Activated gamma-delta T cell treated with anti-CD3 and anti-CD28 coated beads, Interleukin-2, amount 50 U/mL, for 16 hours (primary cell): ENCODE measurements at regions not wholly inside any gene's neighbourhood (a gene's known extent, or its start where the extent isn't known, plus 50 kb on each side); places are given as distances from the start of the nearest gene placed in this dataset.

Experiments used
- DNase-seq: peaks from one replicate; pipeline ENCODE4 v3.0.0-alpha.2; 2020; ENCODE audit warnings: low read depth

- DNase-seq, result no peak
Observed at GRCh38 chr20:53837126-53837826, 233.1 kb downstream of the BCAS1 start.

DNA sequence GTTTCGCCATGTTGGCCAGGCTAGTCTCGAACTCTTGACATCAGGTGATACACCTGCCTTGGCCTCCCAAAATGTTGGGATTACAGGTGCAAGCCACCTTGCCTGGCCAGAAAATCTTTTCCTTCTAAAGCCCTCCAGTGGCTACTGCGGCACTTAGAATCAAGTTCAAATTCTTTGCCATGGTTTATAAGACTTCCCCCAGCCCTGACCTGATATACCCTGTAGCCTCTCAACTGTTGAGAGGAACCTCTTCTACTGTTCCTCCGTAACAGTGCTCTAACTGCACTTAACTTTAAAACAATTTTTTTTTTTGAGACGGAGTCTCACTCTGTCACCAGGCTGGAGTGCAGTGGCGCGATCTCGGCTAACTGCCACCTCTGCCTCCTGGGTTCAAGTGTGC lies 235.6 kb downstream of the BCAS1 start:
- no peak for DNase-seq

- DNase-seq, result no peak
Observed at GRCh38 chr20:53834062-53834442, 236.3 kb downstream of the BCAS1 start.

DNA sequence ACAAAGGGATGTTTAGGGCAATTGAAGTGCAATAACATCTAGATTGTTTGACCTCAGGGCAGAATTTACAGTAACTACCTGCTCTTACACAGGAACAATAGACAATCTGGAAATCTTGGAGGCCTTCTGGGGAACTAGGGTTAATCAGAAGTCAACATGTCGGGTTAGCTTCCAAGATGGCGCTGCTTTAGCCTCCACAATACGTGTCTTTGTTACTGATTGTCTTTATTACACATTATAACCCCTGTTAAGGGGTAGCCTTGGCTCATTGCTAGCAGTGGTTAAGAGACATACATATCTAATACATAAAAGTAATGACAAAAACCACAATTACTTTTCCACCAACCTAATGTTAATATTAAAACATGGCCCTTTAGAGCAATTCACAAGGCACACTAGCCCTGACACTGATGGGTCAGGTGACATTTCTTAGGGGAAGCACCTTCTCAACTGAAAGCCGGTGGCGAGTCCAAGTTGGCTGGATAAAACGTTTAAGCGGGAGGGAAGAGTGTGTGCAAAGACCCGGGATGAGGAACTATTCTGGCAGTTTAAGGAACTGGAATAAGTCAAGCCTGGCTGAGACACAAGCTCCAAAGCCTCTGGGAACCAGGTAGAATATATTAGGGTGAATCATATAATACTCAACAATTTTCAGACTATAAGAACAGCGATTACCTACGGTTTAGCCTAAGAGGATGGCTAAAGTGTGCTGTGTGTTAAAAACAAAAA lies 236.9 kb downstream of the BCAS1 start:
- DNase-seq, result no peak

DNA sequence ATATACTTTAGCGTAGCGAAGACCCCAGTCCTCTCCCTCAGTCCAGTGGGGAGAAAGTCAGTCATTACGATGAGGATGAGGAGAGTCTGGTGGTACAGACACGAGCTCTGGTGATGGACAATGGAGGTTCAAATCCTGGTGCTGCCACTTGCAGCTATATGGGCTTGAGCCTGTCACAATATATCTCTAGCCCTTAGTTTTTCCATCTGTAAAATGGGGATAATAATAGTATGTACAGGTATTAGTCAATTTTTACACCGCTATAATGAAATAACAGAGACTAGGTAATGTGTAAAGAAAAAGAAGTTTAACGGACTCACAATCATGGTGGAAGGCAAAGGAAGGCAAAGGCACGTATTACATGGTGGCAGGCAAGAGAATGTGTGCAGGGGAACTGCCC lies 237.9 kb downstream of the BCAS1 start:
- no peak for DNase-seq

- DNase-seq, result no peak
Observed at GRCh38 chr20:53831812-53832211, 238.2 kb upstream of the ZNF217 start.

DNA sequence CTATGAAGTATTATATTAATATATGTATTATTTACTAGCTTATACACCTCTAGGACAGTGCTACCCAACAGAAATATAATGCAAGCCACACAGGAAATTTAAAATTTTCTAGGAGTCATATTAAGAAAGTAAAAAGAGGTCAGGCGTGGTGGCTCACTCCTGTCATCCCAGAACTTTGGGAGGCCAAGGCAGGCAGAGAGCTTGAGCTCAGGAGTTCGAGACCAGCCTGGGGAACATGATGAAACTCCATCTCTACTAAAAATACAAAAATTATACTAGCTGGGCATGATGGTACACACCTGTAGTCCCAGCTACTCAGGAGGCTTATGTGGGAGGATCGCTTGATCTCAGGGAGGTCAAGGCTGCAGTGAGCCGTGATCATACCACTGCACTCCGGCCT lies 237.6 kb upstream of the ZNF217 start:
- no peak for DNase-seq

GRCh38 chr20:53829724-53830521 lies 236.3 kb upstream of the ZNF217 start:
- DNase-seq, result no peak

- no peak for DNase-seq
Observed at GRCh38 chr20:53829255-53829723, 235.7 kb upstream of the ZNF217 start.

DNA sequence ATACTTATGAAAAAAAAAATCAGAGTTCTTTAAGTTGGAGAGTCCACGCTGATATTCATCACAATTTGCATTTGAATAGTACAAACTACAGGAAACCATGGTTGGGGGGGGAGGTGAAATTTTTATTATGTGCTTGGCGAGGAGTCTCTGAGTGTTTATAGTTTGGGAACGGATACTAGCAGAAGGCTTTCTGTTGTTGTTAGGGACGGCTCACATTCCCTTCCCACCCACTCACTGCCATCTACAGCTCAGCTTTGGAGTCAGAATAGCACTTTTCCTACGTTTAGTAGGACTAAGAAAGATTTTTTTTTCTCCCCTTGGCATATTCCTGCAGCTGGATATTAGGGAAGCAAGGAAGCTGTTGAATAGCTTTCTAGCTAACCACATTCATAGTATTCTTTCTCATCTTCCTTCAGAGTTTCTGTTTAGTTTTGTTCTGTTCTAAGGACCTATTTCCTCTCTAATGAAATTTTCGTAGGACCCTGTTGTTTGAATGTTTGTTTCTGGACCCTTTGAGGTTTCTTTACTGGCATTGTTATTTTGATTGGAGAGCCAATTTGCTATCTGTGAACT lies 235.1 kb upstream of the ZNF217 start:
- no peak for DNase-seq

- DNase-seq, result no peak
Observed at GRCh38 chr20:53828088-53828681, 234.5 kb upstream of the ZNF217 start.

GRCh38 chr20:53827292-53828087 lies 233.9 kb upstream of the ZNF217 start:
- DNase-seq, result no peak

DNA sequence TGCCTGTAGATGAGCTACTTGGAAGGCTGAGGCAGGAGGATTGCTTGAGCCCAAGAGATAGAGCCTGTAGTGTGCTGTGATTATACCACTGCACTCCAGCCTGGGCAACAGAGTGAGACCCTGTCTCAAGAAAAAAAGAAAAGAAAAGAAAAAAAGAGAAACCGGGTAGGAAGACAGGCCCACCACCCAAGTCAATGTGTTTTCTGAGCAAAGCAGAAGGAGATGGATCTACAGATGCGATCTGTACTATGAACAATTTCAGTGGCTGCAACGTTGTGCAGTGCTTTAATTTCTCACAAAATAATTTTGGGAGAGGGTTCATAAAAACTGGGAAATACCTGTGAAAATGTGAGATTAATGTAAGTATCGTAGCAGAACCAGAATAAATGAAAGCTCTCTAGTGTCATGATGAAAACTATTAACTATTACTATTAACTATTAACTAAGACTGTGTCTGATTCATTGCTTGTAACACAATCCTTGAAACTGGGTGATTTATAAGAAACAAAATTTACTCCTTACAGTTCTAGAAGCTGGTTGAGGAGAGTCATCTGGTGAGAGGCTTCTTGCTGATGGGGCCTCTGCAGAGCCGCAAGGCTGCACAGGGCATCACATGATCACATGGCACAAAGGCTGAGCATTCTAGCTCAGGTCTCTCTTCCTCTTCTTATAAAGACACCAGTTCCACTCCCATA lies 233.1 kb upstream of the ZNF217 start:
- no peak for DNase-seq

- no peak for DNase-seq
Observed at GRCh38 chr20:53826090-53826489, 232.5 kb upstream of the ZNF217 start.

GRCh38 chr20:53825282-53825681 lies 231.6 kb upstream of the ZNF217 start:
- DNase-seq, result no peak

DNA sequence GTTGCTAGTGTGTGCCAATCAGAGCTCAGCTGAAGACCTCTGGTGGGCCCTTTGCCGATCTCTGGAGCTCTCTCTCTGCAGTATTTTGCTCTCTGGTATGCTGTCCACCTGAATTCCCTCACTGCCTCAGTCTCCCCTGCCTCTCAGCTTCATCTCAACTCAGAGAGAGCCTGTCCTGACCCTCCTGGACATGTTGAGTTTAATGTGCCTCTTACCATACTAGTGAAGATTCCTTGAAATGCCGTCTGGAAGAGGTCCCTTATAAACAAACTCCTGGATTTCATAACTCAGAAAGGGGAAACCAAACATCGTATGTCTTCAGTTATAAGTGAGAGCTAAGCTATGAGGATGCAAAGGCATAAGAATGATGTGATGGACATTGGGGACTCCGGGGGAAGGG lies 231.1 kb upstream of the ZNF217 start:
- DNase-seq, result no peak

DNA sequence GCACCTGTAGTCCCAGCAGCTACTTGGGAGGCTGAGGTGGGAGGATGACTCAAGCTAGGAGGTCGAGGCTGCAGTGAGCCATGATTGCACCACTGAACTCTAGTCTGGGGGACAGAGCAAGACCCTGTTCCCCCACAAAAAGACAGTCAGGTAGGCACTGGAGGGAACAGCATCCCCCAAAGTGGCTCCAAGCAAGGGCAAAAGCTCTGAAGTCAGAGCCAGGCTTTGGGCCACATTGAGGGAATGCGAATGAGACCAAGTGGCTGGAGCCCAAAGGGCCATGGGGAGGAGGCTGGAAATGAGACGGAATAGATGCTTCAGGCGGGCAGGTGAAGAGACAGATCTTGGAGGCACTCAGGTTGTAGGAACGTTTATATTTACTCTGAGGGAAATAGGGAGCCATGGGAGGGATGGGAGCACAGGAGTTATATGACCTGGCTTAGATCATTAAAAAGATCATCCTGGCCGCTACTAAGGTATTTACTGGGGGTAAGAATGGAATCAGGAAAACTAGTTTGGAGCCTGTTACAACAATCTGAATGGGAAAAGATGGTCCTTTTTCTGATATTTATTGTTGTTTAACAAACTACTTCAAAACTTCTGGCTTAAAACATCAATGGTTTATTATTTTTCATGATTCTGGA lies 229.6 kb upstream of the ZNF217 start:
- DNase-seq, result no peak

- no peak for DNase-seq
Observed at GRCh38 chr20:53822534-53822933, 228.9 kb upstream of the ZNF217 start.

DNA sequence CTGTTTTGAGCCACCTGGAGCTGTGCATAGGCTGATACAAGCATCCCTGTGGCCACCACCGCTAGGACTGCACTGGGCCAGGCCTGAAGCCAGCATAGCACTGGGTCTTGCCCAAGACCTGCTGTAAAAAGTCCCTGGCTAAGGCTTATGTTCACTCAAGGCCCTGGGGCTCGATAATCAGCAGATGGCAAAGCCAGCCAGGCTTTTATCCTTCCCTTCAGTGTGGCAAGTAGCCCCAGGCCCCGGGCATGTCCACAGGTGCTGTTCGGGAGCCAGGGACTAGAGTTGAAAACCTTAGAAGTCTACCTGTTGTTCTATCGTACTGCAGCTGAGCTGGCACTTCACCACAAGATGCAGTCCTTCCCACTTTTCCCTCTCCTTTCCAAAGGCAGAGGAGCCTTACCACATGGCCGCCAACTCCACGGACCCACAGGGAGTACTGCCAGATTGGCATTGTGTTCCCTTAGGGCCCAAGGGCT lies 226.4 kb upstream of the ZNF217 start:
- DNase-seq, result no peak
